AG04450 (cell line): ENCODE measurements at regions not wholly inside any gene's neighbourhood (a gene's known extent, or its start where the extent isn't known, plus 50 kb on each side); places are given as distances from the start of the nearest gene placed in this dataset.

Experiments used
- CTCF ChIA-PET: fragments of 300-600, 350-600 bp; formaldehyde crosslinking; extraction: SDS; loops from one replicate; lab custom pipeline; 2022; ENCODE audit warnings: antibody characterized with exemption, inconsistent platforms; lab: Charles Lee
- POLR2A ChIA-PET: fragments of 350-600 bp; formaldehyde crosslinking; extraction: SDS; loops from one replicate; lab custom pipeline; 2021; ENCODE audit warnings: antibody characterized with exemption, inconsistent platforms; lab: Yijun Ruan, JAX
- DNase-seq: peaks from one replicate; pipeline ENCODE4 v3.0.0-alpha.2; 2011; ENCODE audit warnings: low read depth, low spot score
- H3K27ac ChIP-seq: one replicate; pipeline ENCODE4 v1.5.1; 2012; ENCODE audit warnings: low read depth, low read length, control low read depth
- H3K27me3 ChIP-seq: one replicate; pipeline ENCODE4 v1.6.0; 2012; ENCODE audit warnings: low read length; ENCODE audit not compliant: control insufficient read depth, insufficient read depth
- H3K4me3 ChIP-seq: 2 replicates; pipeline ENCODE4 v1.5.1; 2011; ENCODE audit warnings: mild to moderate bottlenecking, low read depth, low read length, control low read depth
- H3K9me3 ChIP-seq: 2 replicates; pipeline ENCODE4 v1.5.1; 2012; ENCODE audit warnings: low read length; ENCODE audit not compliant: control insufficient read depth, insufficient read depth
- TF ChIP-seq, protein P1 (sequence below): IDR thresholded peaks from 2 replicates; pipeline ENCODE4 v1.5.1; 2011; ENCODE audit warnings: low read depth, low read length, control low read depth, inconsistent platforms

DNA sequence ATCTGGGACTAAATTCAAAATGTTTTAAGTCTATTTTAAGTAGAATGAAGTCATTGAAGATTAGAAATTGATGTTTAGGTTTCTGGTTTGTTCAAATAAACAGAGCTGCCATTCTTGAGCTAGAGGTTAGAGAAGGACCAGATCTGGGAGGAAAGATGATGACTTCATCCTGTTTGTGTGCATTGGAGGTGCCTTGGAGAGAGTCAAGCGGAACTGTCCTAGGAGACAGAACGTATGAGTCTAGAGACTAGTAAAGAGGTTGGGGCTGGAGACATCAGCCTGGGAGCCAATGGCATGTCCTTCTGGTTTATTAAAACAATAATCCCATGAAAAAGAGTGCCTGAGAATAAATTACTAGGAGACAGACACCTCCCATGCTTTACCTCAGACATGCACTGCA is 303.4 kb downstream of the KBTBD8 start:
- Histone ChIP-seq H3K9me3 (no peaks in the 10 kb centered on the region), H3K27me3 (no peaks in the 10 kb centered on the region), H3K27ac (no peak overlapping the region), H3K4me3 (no peak overlapping the region)
- POLR2A ChIA-PET: no interaction called here
- TF ChIP-seq, protein P1, sequence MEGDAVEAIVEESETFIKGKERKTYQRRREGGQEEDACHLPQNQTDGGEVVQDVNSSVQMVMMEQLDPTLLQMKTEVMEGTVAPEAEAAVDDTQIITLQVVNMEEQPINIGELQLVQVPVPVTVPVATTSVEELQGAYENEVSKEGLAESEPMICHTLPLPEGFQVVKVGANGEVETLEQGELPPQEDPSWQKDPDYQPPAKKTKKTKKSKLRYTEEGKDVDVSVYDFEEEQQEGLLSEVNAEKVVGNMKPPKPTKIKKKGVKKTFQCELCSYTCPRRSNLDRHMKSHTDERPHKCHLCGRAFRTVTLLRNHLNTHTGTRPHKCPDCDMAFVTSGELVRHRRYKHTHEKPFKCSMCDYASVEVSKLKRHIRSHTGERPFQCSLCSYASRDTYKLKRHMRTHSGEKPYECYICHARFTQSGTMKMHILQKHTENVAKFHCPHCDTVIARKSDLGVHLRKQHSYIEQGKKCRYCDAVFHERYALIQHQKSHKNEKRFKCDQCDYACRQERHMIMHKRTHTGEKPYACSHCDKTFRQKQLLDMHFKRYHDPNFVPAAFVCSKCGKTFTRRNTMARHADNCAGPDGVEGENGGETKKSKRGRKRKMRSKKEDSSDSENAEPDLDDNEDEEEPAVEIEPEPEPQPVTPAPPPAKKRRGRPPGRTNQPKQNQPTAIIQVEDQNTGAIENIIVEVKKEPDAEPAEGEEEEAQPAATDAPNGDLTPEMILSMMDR: no peak
- DNase-seq: no peak
- CTCF ChIA-PET: no interaction called here

DNA sequence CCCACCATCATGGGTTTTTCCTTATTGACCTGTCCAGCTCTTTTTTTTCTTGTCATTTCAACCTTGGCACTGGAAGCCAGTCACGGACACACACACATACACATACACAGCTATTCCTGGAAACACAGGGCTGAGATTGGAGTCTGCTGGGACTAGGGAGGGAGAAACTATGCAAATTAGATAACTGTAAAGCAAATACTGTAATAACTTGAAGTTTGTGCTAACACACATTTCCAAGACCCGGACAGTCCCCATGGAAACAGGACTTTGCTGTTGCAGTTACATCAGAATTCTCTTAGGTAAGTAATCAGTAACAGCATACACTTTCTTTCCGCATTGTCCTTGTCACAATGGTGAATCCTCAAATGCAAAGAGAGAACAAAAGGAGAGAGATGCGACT is 304.4 kb downstream of the KBTBD8 start:
- CTCF ChIA-PET: no interaction called here

DNA sequence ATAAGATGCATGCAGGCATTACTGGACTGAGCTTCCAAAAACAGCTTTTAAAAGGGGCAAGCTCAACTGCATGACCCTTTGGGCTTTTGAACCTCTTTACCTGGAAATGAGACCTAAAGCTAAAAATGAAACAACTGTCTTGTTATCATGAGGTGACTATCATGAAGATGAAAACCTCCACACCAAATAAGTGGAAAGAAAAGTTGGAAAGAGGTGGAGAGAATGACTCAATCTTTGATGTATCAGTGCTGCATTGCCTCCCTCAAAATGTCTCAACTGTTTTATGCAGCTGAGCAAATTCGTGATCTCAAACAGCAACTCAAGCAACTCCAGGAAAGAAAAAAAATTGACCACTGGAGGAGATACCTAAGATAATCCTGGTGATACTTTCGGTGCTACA is 307.1 kb downstream of the KBTBD8 start:
- ChIA-PET CTCF (no interaction called here), POLR2A (no interaction called here)
- DNase-seq: no peak
- no peaks in the 10 kb centered on the region for H3K27me3 ChIP-seq
- TF ChIP-seq, protein P1: no peak
- H3K4me3 ChIP-seq: no peak overlapping the region
- H3K27ac ChIP-seq: no peak overlapping the region
- no peaks in the 10 kb centered on the region for H3K9me3 ChIP-seq

More for the DNA sequence above, 304.4 kb downstream of the KBTBD8 start:
- no peak overlapping the region for H3K27ac ChIP-seq
- no peak overlapping the region for H3K4me3 ChIP-seq
- no peaks in the 10 kb centered on the region for H3K27me3 ChIP-seq
- POLR2A ChIA-PET: interaction anchor here (0.6 kb wide), 1 partner anchor 305 kb away, joined by 6 read pairs; the partner anchor contains the start of gene KBTBD8
- TF ChIP-seq, protein P1: no peak
- DNase-seq: no peak
- no peaks in the 10 kb centered on the region for H3K9me3 ChIP-seq

DNA sequence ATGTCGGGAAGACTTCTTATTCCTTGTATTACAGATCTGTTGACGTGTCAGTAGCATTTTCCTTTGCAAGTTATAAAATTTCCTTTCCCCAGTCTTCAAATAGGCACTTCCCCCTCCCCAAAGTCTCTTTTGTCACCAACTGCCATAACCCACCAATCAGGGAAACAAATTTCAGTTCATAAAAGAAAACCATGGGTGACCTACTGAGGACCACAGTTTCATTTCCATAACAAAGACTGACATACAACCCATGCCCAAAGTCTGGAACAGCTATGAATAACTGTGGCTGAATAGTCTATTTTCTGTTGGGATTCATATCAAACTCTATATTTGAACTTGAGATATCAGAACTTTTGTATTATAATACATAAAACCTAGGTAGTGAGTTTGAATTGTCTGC is 307.8 kb downstream of the KBTBD8 start:
- H3K4me3 ChIP-seq: no peak overlapping the region
- H3K27ac ChIP-seq: no peak overlapping the region
- CTCF ChIA-PET: no interaction called here
- TF ChIP-seq, protein P1: no peak
- POLR2A ChIA-PET: no interaction called here
- H3K27me3 ChIP-seq: no peaks in the 10 kb centered on the region
- DNase-seq: no peak
- H3K9me3 ChIP-seq: no peaks in the 10 kb centered on the region

DNA sequence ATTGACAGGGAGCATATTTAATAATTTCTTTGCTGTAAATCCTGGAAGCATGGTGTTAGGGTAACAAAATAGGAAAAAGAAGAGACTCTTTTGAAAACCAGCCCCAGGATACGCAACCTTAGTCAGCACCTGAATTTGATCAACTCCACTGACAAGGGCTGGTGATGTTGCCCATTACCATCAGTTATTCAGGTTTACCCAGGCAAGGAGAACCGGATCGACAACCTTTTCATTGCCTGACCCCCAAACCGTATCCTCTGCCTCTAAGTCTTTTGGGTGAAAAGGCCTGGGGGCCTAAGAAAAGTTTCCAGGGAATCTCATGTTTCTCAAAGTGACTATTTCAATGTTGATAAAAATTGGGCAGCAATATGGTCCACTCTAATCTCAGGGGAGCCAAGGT is 313.3 kb downstream of the KBTBD8 start:
- ChIA-PET CTCF (no interaction called here), POLR2A (no interaction called here)
- no peak for DNase-seq
- Histone ChIP-seq H3K27me3 (no peaks in the 10 kb centered on the region), H3K27ac (no peak overlapping the region), H3K4me3 (no peak overlapping the region), H3K9me3 (no peaks in the 10 kb centered on the region)
- TF ChIP-seq, protein P1: no peak
